ENCODE measurements at regions not wholly inside any gene's neighbourhood (a gene's known extent, or its start where the extent isn't known, plus 50 kb on each side); places are given as distances from the start of the nearest gene placed in this dataset.

DNA sequence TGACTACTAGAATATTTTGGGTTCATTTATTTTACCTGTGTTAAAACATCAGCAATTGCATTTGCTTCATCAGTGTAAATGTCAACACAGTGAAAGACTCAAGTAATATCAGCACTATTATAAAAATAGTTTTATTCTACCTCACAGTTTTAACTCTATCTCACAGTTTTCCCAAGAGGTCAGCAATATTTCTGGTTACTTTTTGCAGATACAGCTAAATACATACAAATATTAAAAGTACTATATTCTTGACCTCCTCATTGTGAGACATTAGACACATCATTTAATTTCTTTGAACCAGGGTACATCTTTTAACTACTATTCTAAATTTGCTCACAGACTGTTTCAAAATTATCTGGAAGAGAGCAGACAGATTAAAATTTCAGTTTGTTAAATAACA lies 321.7 kb upstream of the OR4E1 start:
- Mint-ChIP-seq H3K9me3 (ENCODE audit: low read depth) (no peaks in the 10 kb centered on the region), H3K4me1 (ENCODE audit: low read depth) (no peaks in the 10 kb centered on the region), H3K4me3 (ENCODE audit: unreplicated experiment) (no peak overlapping the region), H3K27ac (ENCODE audit: unreplicated experiment) (no peak overlapping the region), H3K27me3 (ENCODE audit: low read depth) (peaks cover 8% of the 10 kb centered on the region), H3K36me3 (ENCODE audit: low read depth) (no peaks in the 10 kb centered on the region)
- DNase-seq (ENCODE audit: low spot score): no peak
- TF ChIP-seq, protein P1, sequence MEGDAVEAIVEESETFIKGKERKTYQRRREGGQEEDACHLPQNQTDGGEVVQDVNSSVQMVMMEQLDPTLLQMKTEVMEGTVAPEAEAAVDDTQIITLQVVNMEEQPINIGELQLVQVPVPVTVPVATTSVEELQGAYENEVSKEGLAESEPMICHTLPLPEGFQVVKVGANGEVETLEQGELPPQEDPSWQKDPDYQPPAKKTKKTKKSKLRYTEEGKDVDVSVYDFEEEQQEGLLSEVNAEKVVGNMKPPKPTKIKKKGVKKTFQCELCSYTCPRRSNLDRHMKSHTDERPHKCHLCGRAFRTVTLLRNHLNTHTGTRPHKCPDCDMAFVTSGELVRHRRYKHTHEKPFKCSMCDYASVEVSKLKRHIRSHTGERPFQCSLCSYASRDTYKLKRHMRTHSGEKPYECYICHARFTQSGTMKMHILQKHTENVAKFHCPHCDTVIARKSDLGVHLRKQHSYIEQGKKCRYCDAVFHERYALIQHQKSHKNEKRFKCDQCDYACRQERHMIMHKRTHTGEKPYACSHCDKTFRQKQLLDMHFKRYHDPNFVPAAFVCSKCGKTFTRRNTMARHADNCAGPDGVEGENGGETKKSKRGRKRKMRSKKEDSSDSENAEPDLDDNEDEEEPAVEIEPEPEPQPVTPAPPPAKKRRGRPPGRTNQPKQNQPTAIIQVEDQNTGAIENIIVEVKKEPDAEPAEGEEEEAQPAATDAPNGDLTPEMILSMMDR (IDR thresholded peaks at IDR 0.05): no peak

DNA sequence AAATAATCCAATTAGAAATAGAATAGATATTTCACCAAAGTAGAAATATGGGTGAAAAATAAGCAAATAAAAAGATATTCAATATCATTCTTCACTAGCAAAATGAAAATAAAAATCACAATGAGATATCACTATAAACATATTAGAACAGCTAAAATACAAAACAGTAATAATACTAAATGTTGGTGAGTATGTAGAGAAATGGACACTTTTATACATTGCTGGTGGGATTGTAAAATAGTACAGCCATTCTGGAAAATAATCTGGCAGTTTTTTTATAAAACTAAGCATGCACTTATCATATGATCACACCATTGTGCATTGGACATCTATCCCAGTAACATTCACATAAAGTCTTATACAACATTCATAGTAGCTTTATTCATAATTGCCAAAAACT lies 320.2 kb upstream of the OR4E1 start:
- no peaks in the 10 kb centered on the region for H3K36me3 Mint-ChIP-seq (ENCODE audit: low read depth)
- H3K4me3 Mint-ChIP-seq (ENCODE audit: unreplicated experiment): no peak overlapping the region
- DNase-seq (ENCODE audit: low spot score): no peak
- peaks cover 12% of the 10 kb centered on the region for H3K27me3 Mint-ChIP-seq (ENCODE audit: low read depth)
- no peaks in the 10 kb centered on the region for H3K9me3 Mint-ChIP-seq (ENCODE audit: low read depth)
- TF ChIP-seq, protein P1 (IDR thresholded peaks at IDR 0.05): no peak
- H3K27ac Mint-ChIP-seq (ENCODE audit: unreplicated experiment): no peak overlapping the region
- H3K4me1 Mint-ChIP-seq (ENCODE audit: low read depth): no peaks in the 10 kb centered on the region

DNA sequence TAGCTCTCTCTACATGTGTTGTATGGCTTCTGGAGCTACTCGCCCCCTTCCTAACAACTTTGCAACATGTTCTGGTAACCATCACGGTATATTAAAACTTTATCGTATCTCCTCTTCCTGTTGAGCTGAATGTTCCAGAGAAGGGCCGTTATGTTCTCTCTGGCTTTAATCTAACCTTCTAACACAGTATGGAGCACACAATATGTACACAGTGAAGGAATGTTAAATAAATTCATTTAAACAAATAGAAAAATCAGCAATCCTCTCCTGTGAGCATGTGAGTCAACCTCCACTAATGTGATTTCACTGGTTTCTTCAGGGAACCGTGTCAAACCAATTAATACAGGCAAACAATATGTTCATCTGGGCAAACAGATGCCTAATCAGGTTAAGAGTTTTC lies 319.5 kb upstream of the OR4E1 start:
- H3K4me1 Mint-ChIP-seq (ENCODE audit: low read depth): no peaks in the 10 kb centered on the region
- TF ChIP-seq, protein P1 (IDR thresholded peaks at IDR 0.05): no peak
- no peaks in the 10 kb centered on the region for H3K9me3 Mint-ChIP-seq (ENCODE audit: low read depth)
- H3K4me3 Mint-ChIP-seq (ENCODE audit: unreplicated experiment): no peak overlapping the region
- H3K27me3 Mint-ChIP-seq (ENCODE audit: low read depth): peaks cover 14% of the 10 kb centered on the region
- no peak overlapping the region for H3K27ac Mint-ChIP-seq (ENCODE audit: unreplicated experiment)
- no peaks in the 10 kb centered on the region for H3K36me3 Mint-ChIP-seq (ENCODE audit: low read depth)
- no peak for DNase-seq (ENCODE audit: low spot score)

DNA sequence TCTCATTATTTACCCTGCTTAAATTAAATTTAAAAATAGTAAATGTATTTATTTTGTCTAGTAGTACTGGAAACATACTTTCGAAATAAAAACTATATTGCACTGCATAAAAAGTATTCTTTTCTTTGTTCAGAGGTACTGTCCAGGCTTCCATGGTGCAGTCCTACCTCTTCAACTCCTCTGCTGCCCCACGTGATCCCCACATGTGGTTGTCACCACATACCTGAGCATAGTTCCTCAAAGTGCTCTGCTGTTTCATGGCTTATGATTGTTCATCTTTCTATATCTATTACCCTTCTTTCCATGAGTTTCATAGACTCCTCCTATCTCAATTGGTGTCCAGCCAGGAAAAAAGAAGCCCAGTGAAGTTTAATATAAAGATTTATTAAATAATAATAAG lies 317.5 kb upstream of the OR4E1 start:
- no peak overlapping the region for H3K4me3 Mint-ChIP-seq (ENCODE audit: unreplicated experiment)
- no peak for DNase-seq (ENCODE audit: low spot score)
- H3K27me3 Mint-ChIP-seq (ENCODE audit: low read depth): peaks cover 22% of the 10 kb centered on the region
- H3K4me1 Mint-ChIP-seq (ENCODE audit: low read depth): no peaks in the 10 kb centered on the region
- TF ChIP-seq, protein P1 (IDR thresholded peaks at IDR 0.05): no peak
- H3K9me3 Mint-ChIP-seq (ENCODE audit: low read depth): no peaks in the 10 kb centered on the region
- H3K36me3 Mint-ChIP-seq (ENCODE audit: low read depth): no peaks in the 10 kb centered on the region
- no peak overlapping the region for H3K27ac Mint-ChIP-seq (ENCODE audit: unreplicated experiment)

DNA sequence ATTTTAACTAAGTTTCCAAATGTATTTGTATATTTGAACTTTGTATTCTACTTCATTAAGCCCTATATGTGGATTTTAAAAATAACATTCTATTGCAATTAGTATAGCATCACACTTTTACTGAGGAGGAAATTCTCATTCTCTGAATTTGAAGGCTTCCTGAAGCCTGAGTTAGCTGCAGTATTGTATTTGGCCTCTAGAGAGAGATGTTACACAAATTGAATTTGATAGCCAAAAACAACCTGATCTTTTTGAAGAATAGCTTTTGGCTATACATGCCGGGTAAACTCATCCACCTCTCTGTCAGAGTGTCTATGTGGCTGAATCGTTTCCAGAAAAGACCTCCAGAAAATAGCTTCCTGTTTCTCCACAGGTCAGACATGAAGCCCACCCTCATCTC lies 316.5 kb upstream of the OR4E1 start:
- H3K9me3 Mint-ChIP-seq (ENCODE audit: low read depth): no peaks in the 10 kb centered on the region
- peaks cover 22% of the 10 kb centered on the region for H3K27me3 Mint-ChIP-seq (ENCODE audit: low read depth)
- DNase-seq (ENCODE audit: low spot score): no peak
- no peak overlapping the region for H3K4me3 Mint-ChIP-seq (ENCODE audit: unreplicated experiment)
- no peak overlapping the region for H3K27ac Mint-ChIP-seq (ENCODE audit: unreplicated experiment)
- TF ChIP-seq, protein P1 (IDR thresholded peaks at IDR 0.05): peak; percentile 64
- no peaks in the 10 kb centered on the region for H3K4me1 Mint-ChIP-seq (ENCODE audit: low read depth)
- H3K36me3 Mint-ChIP-seq (ENCODE audit: low read depth): no peaks in the 10 kb centered on the region
